Glutamatergic neuron (in vitro differentiated cells): ENCODE measurements at regions not wholly inside any gene's neighbourhood (a gene's known extent, or its start where the extent isn't known, plus 50 kb on each side); places are given as distances from the start of the nearest gene placed in this dataset.

ENCODE experiments used
- DNase-seq: peaks from one replicate; pipeline ENCODE4 v3.0.0; 2022
- H3K27ac Mint-ChIP-seq: one replicate; pipeline ENCODE4 v1.8.0; 2020; ENCODE audit warnings: mild to moderate bottlenecking, mixed read lengths, inconsistent platforms; ENCODE audit not compliant: unreplicated experiment
- H3K27me3 Mint-ChIP-seq: one replicate; pipeline ENCODE4 v1.8.0; 2020; ENCODE audit warnings: mild to moderate bottlenecking, moderate library complexity, mixed read lengths, inconsistent platforms; ENCODE audit not compliant: unreplicated experiment
- H3K36me3 Mint-ChIP-seq: one replicate; pipeline ENCODE4 v1.8.0; 2020; ENCODE audit warnings: mild to moderate bottlenecking, mixed read lengths, inconsistent platforms; ENCODE audit not compliant: unreplicated experiment
- H3K4me1 Mint-ChIP-seq: one replicate; pipeline ENCODE4 v1.8.0; 2020; ENCODE audit warnings: mild to moderate bottlenecking, low read depth, mixed read lengths, inconsistent platforms; ENCODE audit not compliant: unreplicated experiment
- H3K4me3 Mint-ChIP-seq: one replicate; pipeline ENCODE4 v1.8.0; 2020; ENCODE audit warnings: mild to moderate bottlenecking, mixed read lengths, inconsistent platforms; ENCODE audit not compliant: unreplicated experiment
- H3K9me3 Mint-ChIP-seq: one replicate; pipeline ENCODE4 v1.8.0; 2020; ENCODE audit warnings: mild to moderate bottlenecking, moderate library complexity, mixed read lengths, inconsistent platforms; ENCODE audit not compliant: unreplicated experiment
- TF ChIP-seq, protein P1 (sequence below): fragments of 200-600 bp; sonication (generic); IDR thresholded peaks from one replicate; pipeline ENCODE4 v1.5.0; 2021; ENCODE audit not compliant: partially characterized antibody, unreplicated experiment

DNA sequence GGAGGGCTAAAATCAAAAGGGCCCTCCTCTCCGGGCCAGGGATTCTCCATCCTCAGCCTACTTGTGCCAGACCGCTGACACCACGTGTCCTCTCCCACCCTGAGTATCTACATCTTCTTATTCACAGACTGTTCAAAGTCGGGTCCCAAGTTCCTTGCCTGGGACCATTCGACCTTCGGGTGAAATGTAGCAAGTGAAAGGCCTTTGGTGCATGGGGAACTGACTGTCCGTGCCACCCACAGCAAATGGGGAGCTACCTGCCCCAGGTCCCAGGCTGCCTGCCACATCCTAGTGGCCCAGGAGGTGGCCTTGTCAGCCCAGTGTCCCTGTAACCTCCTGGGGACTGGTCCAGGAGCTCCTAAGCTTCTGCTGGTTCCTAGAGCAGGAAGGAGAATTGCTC, 67.3 kb downstream of the RTL6 start:
- TF ChIP-seq, protein P1, sequence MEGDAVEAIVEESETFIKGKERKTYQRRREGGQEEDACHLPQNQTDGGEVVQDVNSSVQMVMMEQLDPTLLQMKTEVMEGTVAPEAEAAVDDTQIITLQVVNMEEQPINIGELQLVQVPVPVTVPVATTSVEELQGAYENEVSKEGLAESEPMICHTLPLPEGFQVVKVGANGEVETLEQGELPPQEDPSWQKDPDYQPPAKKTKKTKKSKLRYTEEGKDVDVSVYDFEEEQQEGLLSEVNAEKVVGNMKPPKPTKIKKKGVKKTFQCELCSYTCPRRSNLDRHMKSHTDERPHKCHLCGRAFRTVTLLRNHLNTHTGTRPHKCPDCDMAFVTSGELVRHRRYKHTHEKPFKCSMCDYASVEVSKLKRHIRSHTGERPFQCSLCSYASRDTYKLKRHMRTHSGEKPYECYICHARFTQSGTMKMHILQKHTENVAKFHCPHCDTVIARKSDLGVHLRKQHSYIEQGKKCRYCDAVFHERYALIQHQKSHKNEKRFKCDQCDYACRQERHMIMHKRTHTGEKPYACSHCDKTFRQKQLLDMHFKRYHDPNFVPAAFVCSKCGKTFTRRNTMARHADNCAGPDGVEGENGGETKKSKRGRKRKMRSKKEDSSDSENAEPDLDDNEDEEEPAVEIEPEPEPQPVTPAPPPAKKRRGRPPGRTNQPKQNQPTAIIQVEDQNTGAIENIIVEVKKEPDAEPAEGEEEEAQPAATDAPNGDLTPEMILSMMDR = no peak
- peaks cover 4% of the 10 kb centered on the region for H3K9me3 Mint-ChIP-seq
- no peaks in the 10 kb centered on the region for H3K36me3 Mint-ChIP-seq
- no peak overlapping the region for H3K4me3 Mint-ChIP-seq
- peaks cover 2% of the 10 kb centered on the region for H3K27me3 Mint-ChIP-seq
- H3K27ac Mint-ChIP-seq = no peak overlapping the region
- DNase-seq = no peak
- peaks cover 2% of the 10 kb centered on the region for H3K4me1 Mint-ChIP-seq

DNA sequence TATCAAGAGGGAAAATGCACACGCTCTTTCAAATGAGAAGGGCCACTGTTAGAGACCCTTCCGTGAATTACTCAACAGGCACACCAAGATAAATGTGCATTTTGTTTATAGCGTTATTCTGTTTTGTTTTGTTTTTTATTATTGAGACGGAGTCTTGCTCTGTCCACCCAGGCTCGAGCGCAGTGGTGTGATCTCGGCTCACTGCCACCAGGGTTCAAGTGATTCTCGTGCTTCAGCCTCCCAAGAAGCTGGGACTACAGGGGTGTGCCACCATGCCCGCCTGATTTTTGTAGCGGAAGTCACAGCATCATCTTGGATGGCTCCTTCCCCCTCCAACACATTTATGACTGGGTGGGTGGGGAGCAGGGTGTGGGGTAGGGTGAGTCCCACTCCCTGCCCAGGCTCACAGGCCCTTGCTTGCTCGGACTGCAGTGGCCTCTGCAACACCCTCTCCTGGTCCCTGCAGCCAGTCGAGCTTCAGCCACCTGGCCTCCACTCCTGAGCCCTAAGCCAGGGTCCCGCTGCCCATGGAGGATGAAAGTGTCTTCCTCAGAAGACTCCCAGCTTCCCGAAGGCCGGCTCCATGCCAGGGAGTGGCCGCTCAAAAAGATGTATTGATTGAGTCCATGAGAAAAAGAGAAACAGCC, 68.0 kb downstream of the RTL6 start:
- Mint-ChIP-seq H3K9me3 (peaks cover 4% of the 10 kb centered on the region), H3K27me3 (peaks cover 2% of the 10 kb centered on the region), H3K36me3 (no peaks in the 10 kb centered on the region), H3K4me1 (peaks cover 4% of the 10 kb centered on the region), H3K27ac (no peak overlapping the region), H3K4me3 (no peak overlapping the region)
- TF ChIP-seq, protein P1 = no peak
- no peak for DNase-seq

DNA sequence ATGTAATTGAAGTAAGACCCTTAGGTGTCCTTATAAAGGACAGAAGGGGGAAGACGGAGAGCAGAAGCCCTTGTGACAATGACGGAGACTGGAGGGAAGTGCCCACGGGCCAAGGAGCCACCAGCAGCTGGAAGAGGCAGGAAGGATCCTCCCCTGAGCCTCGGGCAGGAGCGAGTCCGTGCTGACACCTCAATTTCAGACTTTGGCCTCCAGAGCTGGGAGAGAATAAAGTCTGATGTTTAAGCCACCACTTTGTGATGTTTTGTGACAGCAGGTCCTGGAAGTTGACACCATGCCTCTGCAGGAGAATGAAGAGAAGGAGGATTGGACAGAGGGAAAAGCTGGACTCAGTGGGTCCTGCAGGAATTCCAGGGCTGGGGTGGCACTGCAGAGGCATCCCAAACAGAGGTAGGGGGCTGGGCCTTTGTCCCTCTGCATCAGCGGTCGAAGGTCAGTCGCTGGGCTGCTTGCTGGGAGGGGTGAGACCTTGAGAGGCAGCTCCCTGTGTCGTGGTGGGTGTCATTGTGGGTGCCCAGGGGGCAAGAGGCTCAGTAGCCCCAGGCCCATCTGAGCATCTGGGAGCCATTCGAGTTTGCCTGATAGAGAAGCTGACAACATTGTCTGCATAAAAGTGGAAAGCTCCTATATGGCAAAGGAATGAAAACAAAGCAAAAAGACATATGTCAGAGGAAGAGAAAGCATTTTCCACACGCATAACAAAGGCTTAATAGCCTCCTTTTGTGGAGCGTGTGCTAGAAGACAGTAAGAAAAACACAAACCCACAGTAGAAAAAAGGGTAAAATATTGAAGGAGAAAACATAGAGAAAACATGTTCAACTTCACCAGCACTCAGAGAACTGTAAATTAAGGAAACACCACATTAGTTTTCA, 68.8 kb downstream of the RTL6 start:
- H3K4me3 Mint-ChIP-seq = peak overlapping the region; percentile 57
- peaks cover 2% of the 10 kb centered on the region for H3K27me3 Mint-ChIP-seq
- DNase-seq = no peak
- H3K27ac Mint-ChIP-seq = no peak overlapping the region
- peaks cover 4% of the 10 kb centered on the region for H3K4me1 Mint-ChIP-seq
- TF ChIP-seq, protein P1 = no peak
- H3K9me3 Mint-ChIP-seq = peaks cover 4% of the 10 kb centered on the region
- no peaks in the 10 kb centered on the region for H3K36me3 Mint-ChIP-seq

DNA sequence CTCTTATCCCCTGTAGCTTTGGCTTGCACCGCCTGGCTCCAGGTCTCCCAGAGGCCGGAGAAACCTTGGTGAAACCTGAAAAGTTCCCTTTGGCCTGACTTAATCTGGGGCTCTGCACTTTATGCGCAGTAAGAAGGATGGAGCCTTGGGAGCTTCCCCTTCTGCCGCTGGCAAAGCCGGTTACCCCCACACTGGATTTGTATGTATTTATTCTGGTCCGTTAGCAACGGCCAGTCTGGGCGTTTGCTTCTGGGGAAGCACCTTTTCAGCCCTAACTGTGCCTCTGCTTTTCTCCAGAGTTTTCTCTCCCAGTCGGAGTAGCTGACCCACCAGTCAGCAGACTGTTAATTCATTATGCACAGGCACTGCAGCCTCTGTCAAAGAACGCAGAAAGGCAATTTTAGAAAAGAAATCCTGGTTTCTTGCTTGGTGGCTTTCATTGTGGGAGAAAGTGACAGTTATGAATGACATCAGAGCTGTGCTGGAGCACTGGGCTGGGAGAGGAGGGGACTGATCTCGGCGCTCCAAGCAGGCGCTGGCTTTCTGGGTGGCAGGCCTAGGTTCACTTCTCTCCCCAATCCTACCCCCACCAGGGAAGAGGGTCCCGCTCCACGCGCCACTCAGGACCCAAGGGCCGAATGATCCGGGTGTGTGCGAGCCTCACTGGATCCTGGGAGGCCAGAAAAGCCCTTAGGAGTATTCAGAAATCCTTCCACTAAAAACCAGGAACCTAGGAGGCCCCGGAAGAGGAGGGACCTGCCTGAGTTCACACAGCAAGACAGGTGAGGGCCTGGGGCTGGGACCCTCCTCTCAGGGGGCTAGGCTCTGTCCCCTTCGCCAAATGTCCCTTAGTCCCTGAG, 70.2 kb downstream of the RTL6 start:
- TF ChIP-seq, protein P1 = no peak
- Mint-ChIP-seq H3K4me3 (no peak overlapping the region), H3K9me3 (no peaks in the 10 kb centered on the region), H3K36me3 (no peaks in the 10 kb centered on the region), H3K4me1 (peaks cover 4% of the 10 kb centered on the region), H3K27ac (no peak overlapping the region), H3K27me3 (peaks cover 2% of the 10 kb centered on the region)
- DNase-seq = no peak
